ENCODE measurements at regions not wholly inside any gene's neighbourhood (a gene's known extent, or its start where the extent isn't known, plus 50 kb on each side); places are given as distances from the start of the nearest gene placed in this dataset.
A peak's percentile ranks its signal among the peaks of the same experiment; 100 is the strongest.

GRCh38 chr2:2688254-2688653, 357.2 kb upstream of the MYT1L start:
- DNase-seq (no peak), ATAC-seq (no peak)
- intact Hi-C loops (cut with micrococcal nuclease), result no loop called here

GRCh38 chr2:2687745-2688144, 356.7 kb upstream of the MYT1L start:
- no peak for ATAC-seq
- intact Hi-C loops (cut with micrococcal nuclease), result no loop called here
- DNase-seq, result no peak

GRCh38 chr2:2686222-2686621, 355.1 kb upstream of the MYT1L start:
- ATAC-seq, result no peak
- intact Hi-C loops (cut with micrococcal nuclease), result no loop called here
- no peak for DNase-seq

GRCh38 chr2:2683606-2684224, 352.6 kb upstream of the MYT1L start:
- ATAC-seq, result no peak
- intact Hi-C loops (cut with micrococcal nuclease), result no loop called here
- no peak for DNase-seq

GRCh38 chr2:2682700-2683342, 351.7 kb upstream of the MYT1L start:
- no peak for ATAC-seq
- intact Hi-C loops (cut with micrococcal nuclease), result no loop called here
- DNase-seq, result no peak

- DNase-seq (no peak), ATAC-seq (no peak)
- intact Hi-C loops (cut with micrococcal nuclease), result no loop called here
These were observed 350.7 kb upstream of the MYT1L start for GRCh38 chr2:2681711-2682251.

GRCh38 chr2:2681085-2681484, 350.0 kb upstream of the MYT1L start:
- no peak for ATAC-seq
- no peak for DNase-seq
- intact Hi-C loops (cut with micrococcal nuclease), result no loop called here

GRCh38 chr2:2674831-2675230, 343.8 kb upstream of the MYT1L start:
- intact Hi-C loops (cut with micrococcal nuclease), result no loop called here
- no peak for ATAC-seq
- DNase-seq, result no peak

- DNase-seq (no peak), ATAC-seq (no peak)
- intact Hi-C loops (cut with micrococcal nuclease), result no loop called here
These were observed 342.3 kb upstream of the MYT1L start for GRCh38 chr2:2673406-2673805.

- no peak for ATAC-seq
- no peak for DNase-seq
- intact Hi-C loops (cut with micrococcal nuclease), result no loop called here
These were observed 341.2 kb upstream of the MYT1L start for GRCh38 chr2:2672249-2672648.

- ATAC-seq, result no peak
- intact Hi-C loops (cut with micrococcal nuclease), result no loop called here
- DNase-seq, result no peak
These were observed 340.8 kb upstream of the MYT1L start for GRCh38 chr2:2671826-2672225.

- ATAC-seq, result no peak
- intact Hi-C loops (cut with micrococcal nuclease), result no loop called here
- DNase-seq, result no peak
These were observed 338.2 kb upstream of the MYT1L start for GRCh38 chr2:2669316-2669715.

GRCh38 chr2:2668681-2669265, 337.7 kb upstream of the MYT1L start:
- intact Hi-C loops (cut with micrococcal nuclease), result no loop called here
- ATAC-seq, result no peak
- no peak for DNase-seq

GRCh38 chr2:2667690-2668089, 336.6 kb upstream of the MYT1L start:
- DNase-seq, result no peak
- ATAC-seq, result no peak
- intact Hi-C loops (cut with micrococcal nuclease), result no loop called here

- intact Hi-C loops (cut with micrococcal nuclease), result no loop called here
- ATAC-seq (no peak), DNase-seq (no peak)
These were observed 334.7 kb upstream of the MYT1L start for GRCh38 chr2:2665834-2666133.

- DNase-seq, result no peak
- ATAC-seq, result no peak
- intact Hi-C loops (cut with micrococcal nuclease), result no loop called here
These were observed 334.1 kb upstream of the MYT1L start for GRCh38 chr2:2664989-2665833.

GRCh38 chr2:2663401-2664036, 332.4 kb upstream of the MYT1L start:
- no peak for ATAC-seq
- intact Hi-C loops (cut with micrococcal nuclease), result no loop called here
- DNase-seq, result no peak

- DNase-seq (no peak), ATAC-seq (no peak)
- intact Hi-C loops (cut with micrococcal nuclease), result no loop called here
These were observed 331.8 kb upstream of the MYT1L start for GRCh38 chr2:2662847-2663356.

GRCh38 chr2:2662037-2662846, 331.2 kb upstream of the MYT1L start:
- intact Hi-C loops (cut with micrococcal nuclease), result no loop called here
- ATAC-seq (peak; percentile 98), DNase-seq (peak; percentile 75)

All from left ventricle myocardium superior (tissue), 1 donor.